ENCODE measurements at regions not wholly inside any gene's neighbourhood (a gene's known extent, or its start where the extent isn't known, plus 50 kb on each side); places are given as distances from the start of the nearest gene placed in this dataset.

DNA sequence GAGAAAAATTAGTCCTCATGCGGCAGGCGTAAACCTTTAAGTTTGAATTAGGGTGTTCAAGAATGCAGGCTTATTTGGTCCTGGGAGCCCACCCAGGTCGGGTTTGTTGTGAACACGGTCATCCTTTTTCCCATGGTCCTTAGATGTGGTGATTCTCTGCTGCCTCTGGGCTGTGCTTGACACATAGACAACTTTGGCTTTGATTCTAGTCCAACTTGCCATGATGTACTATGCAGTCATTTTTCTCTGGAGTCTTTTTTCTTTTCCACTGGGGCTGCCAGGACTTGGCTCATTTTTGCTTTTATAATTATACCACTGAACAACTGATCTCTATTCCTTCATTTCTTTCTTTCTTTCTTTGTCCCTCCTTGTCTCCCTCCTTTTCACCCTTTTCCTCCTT, 218.6 kb downstream of the SREK1 start:
- TF ChIP-seq CTCF (IDR thresholded peaks at IDR 0.05; ENCODE audit: low read depth, low read length, missing control alignments): no peak
- no peak for DNase-seq (ENCODE audit: low read depth)
- in situ Hi-C loops (cut with HindIII; ENCODE audit: low sequenced_read_pairs): no loop called here
- H3K4me3 ChIP-seq (ENCODE audit: low read depth, low read length): no peak overlapping the region

DNA sequence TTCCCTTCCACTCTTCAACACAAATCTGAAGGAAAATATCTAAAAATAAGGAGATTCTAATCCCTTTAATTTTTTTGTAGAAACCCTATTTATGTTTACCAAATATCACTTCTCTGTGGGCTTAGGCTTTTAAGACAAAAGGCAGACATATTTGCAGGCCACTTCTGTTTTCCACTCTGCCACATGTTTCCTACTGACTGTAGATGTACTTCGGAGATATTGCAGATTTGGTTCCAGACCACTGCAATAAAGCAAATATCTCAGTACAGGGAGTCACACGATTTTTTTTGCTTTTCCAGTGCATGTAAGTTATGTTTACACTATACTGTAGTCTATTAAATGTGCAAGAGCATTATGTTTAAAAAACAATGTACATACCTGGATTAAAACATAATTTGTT, 219.0 kb downstream of the SREK1 start:
- in situ Hi-C loops (cut with HindIII; ENCODE audit: low sequenced_read_pairs): no loop called here
- no peak overlapping the region for H3K4me3 ChIP-seq (ENCODE audit: low read depth, low read length)
- TF ChIP-seq CTCF (IDR thresholded peaks at IDR 0.05; ENCODE audit: low read depth, low read length, missing control alignments): no peak
- no peak for DNase-seq (ENCODE audit: low read depth)

DNA sequence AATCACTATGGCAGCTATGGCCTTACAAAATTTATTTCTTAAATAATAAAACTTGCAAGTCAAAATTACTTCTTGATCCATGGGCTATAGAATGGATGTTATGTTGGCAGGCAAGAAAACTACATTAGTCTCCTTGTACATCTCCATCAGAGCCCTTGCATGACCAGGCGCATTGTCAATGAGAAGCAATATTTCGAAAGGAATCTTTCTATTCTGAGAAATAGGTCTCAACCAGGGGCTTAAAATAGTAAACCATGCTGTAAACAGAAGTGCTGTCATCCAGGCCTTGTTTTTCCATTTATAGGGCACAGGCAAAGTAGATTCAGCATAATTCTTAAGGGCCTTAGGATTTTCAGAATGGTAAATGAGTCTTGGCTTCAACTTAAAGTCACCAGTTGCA, 220.1 kb downstream of the SREK1 start:
- in situ Hi-C loops (cut with HindIII; ENCODE audit: low sequenced_read_pairs): no loop called here
- no peak overlapping the region for H3K4me3 ChIP-seq (ENCODE audit: low read depth, low read length)
- no peak for TF ChIP-seq CTCF (IDR thresholded peaks at IDR 0.05; ENCODE audit: low read depth, low read length, missing control alignments)
- no peak for DNase-seq (ENCODE audit: low read depth)

GRCh38 chr5:66365981-66366380, 221.9 kb downstream of the SREK1 start:
- H3K4me3 ChIP-seq (ENCODE audit: low read depth, low read length): no peak overlapping the region
- in situ Hi-C loops (cut with HindIII; ENCODE audit: low sequenced_read_pairs): no loop called here
- no peak for DNase-seq (ENCODE audit: low read depth)
- TF ChIP-seq CTCF (IDR thresholded peaks at IDR 0.05; ENCODE audit: low read depth, low read length, missing control alignments): no peak

- TF ChIP-seq CTCF (IDR thresholded peaks at IDR 0.05; ENCODE audit: low read depth, low read length, missing control alignments): no peak
- in situ Hi-C loops (cut with HindIII; ENCODE audit: low sequenced_read_pairs): no loop called here
- no peak for DNase-seq (ENCODE audit: low read depth)
- H3K4me3 ChIP-seq (ENCODE audit: low read depth, low read length): no peak overlapping the region
These were observed 223.9 kb downstream of the SREK1 start for GRCh38 chr5:66367814-66368541.

- H3K4me3 ChIP-seq (ENCODE audit: low read depth, low read length): no peak overlapping the region
- TF ChIP-seq CTCF (IDR thresholded peaks at IDR 0.05; ENCODE audit: low read depth, low read length, missing control alignments): no peak
- DNase-seq (ENCODE audit: low read depth): no peak
- in situ Hi-C loops (cut with HindIII; ENCODE audit: low sequenced_read_pairs): no loop called here
These were observed 224.7 kb downstream of the SREK1 start for GRCh38 chr5:66368811-66369210.
